Activated CD4-positive, alpha-beta T cell treated with anti-CD3 and anti-CD28 coated beads for 36 hours (primary cell): ENCODE measurements at regions not wholly inside any gene's neighbourhood (a gene's known extent, or its start where the extent isn't known, plus 50 kb on each side); places are given as distances from the start of the nearest gene placed in this dataset.

Experiments used
- ATAC-seq: fragments of 200-7000 bp; cut with Tn5 transposase; one replicate; pipeline ENCODE4 v1.10.0; 2021; ENCODE audit warnings: mild to moderate bottlenecking, moderate library complexity
- CTCF ChIA-PET: fragments of 350-600 bp; sonication (Branson Sonifier 250); formaldehyde crosslinking; loops from one replicate; lab custom pipeline; 2021; ENCODE audit warnings: antibody characterized with exemption; lab: Charles Lee
- POLR2A ChIA-PET: fragments of 350-600 bp; sonication (Branson Sonifier 250); formaldehyde crosslinking; loops from one replicate; lab custom pipeline; 2021; ENCODE audit warnings: antibody characterized with exemption, inconsistent platforms; lab: Charles Lee
- DNase-seq: peaks from one replicate; pipeline ENCODE4 v3.0.0-alpha.2; 2020
- H3K27ac Mint-ChIP-seq: one replicate; pipeline ENCODE4 v1.8.0; 2021; ENCODE audit warnings: mixed read lengths
- H3K27me3 Mint-ChIP-seq: one replicate; pipeline ENCODE4 v1.8.0; 2021; ENCODE audit warnings: mixed read lengths
- H3K36me3 Mint-ChIP-seq: one replicate; pipeline ENCODE4 v1.8.0; 2021; ENCODE audit warnings: low read depth, mixed read lengths
- H3K4me1 Mint-ChIP-seq: one replicate; pipeline ENCODE4 v1.8.0; 2021; ENCODE audit warnings: mixed read lengths
- H3K4me3 Mint-ChIP-seq: one replicate; pipeline ENCODE4 v1.8.0; 2021; ENCODE audit warnings: mild to moderate bottlenecking, moderate library complexity, mixed read lengths
- H3K9me3 Mint-ChIP-seq: one replicate; pipeline ENCODE4 v1.8.0; 2021; ENCODE audit warnings: low read depth, mixed read lengths
- intact Hi-C, 2 experiments: fragments of 100-400 bp; cut with DNase I in 1 of 2; cut with micrococcal nuclease in 1 of 2; formaldehyde crosslinking; loops; one replicate each; pipeline versions ENCODE4 v1.14.2 to v1.15.1; 2022 to 2024; cut with DNase I, micrococcal nuclease

GRCh38 chr4:182968917-182969650, 51.9 kb upstream of the DCTD start:
- ChIA-PET CTCF (no interaction called here), POLR2A (no interaction called here)
- Mint-ChIP-seq H3K27me3 (peaks cover 43% of the 10 kb centered on the region), H3K4me1 (no peaks in the 10 kb centered on the region), H3K27ac (no peak overlapping the region), H3K36me3 (no peaks in the 10 kb centered on the region), H3K4me3 (no peak overlapping the region), H3K9me3 (peaks cover 1% of the 10 kb centered on the region)
- no peak for DNase-seq
- intact Hi-C loops, result no loop called here
- ATAC-seq, result no peak

DNA sequence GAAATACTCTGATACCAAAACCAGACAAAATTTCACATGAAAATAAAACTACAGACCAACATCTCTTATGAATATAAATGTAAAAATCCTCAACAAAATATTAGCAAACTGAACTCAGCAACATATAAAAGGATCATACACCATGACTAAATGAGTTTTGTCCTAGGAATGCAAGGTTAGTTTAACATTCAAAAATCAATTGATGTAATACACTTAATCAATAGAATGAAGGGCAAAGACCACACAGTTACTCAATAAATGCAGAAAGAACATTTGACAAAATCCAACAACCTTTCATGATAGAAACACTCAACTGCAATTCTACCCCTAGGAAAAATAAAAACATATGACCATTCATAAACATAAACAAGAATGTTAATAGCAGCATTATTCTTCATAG, 50.2 kb upstream of the DCTD start:
- intact Hi-C loops, result no loop called here
- ATAC-seq, result no peak
- Mint-ChIP-seq H3K36me3 (no peaks in the 10 kb centered on the region), H3K27me3 (peaks cover 41% of the 10 kb centered on the region), H3K9me3 (peaks cover 1% of the 10 kb centered on the region), H3K4me1 (no peaks in the 10 kb centered on the region), H3K27ac (no peak overlapping the region), H3K4me3 (no peak overlapping the region)
- no peak for DNase-seq
- CTCF ChIA-PET, result no interaction called here
- POLR2A ChIA-PET, result no interaction called here
